ENCODE measurements at regions not wholly inside any gene's neighbourhood (a gene's known extent, or its start where the extent isn't known, plus 50 kb on each side); places are given as distances from the start of the nearest gene placed in this dataset.

GRCh38 chr7:12474035-12474434 lies 70.4 kb upstream of the VWDE start:
- no peak for TF ChIP-seq CTCF (IDR thresholded peaks at IDR 0.05)
- TF ChIP-seq POLR2A (IDR thresholded peaks at IDR 0.05): no peak

Measured in tibial nerve (tissue), 3 donors.